ENCODE measurements at regions not wholly inside any gene's neighbourhood (a gene's known extent, or its start where the extent isn't known, plus 50 kb on each side); places are given as distances from the start of the nearest gene placed in this dataset.

GRCh38 chr6:67353861-67354260, 1281.2 kb upstream of the ADGRB3 start:
- TF ChIP-seq TAF1 (IDR thresholded peaks at IDR 0.05; ENCODE audit: borderline replicate concordance, insufficient read depth, low read length) (no peak), POLR2AphosphoS5 (IDR thresholded peaks at IDR 0.05; ENCODE audit: low read depth, low read length) (no peak), SIN3A (IDR thresholded peaks at IDR 0.05; ENCODE audit: borderline replicate concordance, insufficient read depth, low read length) (no peak)
